Skin of body (tissue), 1 donor: ENCODE measurements at regions not wholly inside any gene's neighbourhood (a gene's known extent, or its start where the extent isn't known, plus 50 kb on each side); places are given as distances from the start of the nearest gene placed in this dataset.
"Not testable (repeated sequence)": the region's sequence is repeated elsewhere in the genome, so short reads cannot be mapped to it uniquely, and the experiment has no call there.

Source experiments
- DNase-seq: peaks from one replicate; lab custom pipeline; 2025; lab: John Stamatoyannopoulos, UW

DNA sequence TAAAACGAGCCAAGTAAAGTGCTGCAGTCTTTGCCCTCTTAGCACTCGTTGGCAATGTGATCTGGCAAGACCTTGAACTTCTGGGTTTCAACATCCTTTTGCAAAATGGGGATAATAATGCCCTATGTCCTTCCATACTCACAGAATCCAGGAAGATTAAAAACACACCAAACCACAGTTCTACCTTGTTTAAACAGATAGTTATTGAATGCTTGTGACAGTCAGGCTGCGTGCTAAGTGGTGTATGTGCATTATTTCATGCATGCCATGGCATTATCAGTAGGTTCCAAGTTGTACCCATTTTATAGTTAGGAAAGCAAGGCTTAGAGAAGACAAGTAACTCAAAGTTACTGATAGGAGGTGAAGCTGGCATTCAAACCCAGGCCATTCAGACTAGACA, 308.6 kb upstream of the PROX1 start:
- DNase-seq: no peak

DNA sequence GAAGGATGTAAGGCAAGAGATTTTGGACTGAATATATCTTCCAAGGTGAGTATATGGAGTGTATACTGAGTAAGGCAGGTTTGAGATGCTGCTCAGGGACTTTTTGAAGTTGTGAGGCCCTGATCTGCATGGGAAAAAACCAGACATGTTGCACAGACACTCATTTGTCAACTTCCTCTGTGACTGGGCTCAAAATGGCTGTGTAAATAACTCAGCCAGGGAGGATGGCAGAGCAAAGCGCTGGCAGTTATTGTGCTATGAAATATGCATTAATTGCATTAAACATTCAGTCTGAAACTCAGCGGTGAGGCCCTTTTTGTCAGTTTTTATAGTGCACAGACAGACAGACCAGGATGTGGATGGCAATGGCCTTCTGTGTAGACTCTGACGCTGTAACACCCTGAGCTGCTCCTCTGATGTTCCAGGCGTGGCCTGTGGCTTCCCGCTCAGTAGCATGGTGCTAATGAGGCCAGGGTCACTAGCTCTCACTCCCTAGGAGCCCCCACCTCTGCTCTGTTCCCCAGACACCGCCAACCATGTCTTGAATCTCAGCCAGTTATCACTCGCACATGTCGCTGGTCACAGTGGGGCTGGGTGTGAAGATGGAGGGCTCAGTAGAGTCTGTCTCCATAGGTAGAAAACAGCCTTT, 307.0 kb upstream of the PROX1 start:
- DNase-seq: no peak

DNA sequence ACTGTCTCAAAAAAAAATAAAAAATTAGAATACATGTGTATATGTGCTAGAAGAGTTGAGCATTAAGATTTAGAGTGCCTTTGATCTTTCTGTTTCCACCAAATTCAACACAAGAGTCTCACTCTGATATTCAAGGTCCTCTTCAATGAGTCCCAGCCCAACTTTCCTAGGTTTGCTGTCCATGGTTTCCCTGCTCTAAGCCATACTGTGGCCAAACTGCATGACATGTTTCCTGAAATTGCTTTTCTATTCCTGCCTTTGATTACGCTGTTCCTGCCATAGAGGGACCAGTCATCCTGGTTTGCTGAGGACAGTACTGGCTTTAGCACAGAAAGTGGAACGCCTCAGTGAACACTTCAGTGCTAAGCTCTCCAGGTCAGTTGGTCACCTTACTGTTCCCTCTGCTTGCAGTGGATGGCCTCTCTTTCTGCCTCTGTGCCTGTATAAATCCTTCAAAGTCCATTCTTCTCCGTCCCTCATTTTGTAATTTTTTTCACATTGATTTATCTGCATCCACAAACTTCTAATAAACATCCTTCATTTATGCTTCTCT, 305.9 kb upstream of the PROX1 start:
- no peak for DNase-seq

- DNase-seq: no peak
These were observed 304.2 kb upstream of the PROX1 start for GRCh38 chr1:213683529-213683928.

- DNase-seq: no peak
These were observed 303.3 kb upstream of the PROX1 start for GRCh38 chr1:213684454-213684853.

DNA sequence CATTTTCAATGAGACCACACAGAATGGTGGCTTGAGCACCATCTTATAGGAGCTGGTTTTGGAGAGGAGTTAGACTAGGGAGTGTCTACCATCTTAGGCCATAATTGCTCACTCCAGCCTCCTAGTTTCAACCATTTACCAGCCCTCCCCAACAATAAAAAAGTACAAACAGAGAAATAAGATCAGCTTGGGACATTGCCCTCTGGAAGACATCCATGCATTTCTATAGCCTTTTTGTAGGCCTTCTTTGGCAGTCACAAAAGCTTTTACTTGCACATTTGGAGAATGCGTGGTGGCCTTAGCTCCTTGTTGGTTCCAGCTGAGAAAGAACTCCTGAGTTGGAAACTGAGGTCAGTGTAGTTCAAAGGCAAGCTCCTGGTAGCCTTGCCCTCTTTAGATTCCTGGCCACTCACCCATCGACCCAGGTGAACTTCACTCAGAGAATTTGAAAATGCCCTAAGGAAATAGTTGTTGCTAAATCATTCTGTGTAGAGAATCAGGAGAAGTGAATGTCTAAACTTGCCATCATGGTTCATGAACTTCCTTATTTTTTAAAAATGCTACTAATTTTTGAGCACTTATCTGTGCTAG, 301.7 kb upstream of the PROX1 start:
- DNase-seq: no peak

- DNase-seq: no peak
These were observed 300.8 kb upstream of the PROX1 start for GRCh38 chr1:213686983-213687382.

DNA sequence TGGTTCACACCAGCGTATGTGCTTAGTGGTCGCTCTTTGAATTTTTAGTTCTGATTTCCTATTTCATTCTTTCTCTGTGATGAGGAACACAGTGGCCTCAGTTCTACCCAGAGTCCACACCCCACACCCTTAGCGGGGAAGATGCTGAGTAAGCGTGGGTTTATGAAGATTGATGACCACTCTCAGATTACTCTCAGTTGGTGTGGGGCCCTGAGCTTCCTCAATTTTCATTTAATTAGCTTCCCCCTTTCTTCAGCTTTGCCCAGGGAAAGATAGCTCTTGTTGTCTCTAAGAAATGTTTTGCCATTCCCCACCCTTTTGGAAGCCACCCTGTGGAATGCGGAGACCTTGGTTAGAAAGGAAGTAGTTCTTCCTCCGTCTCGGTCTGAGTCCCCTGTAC, 299.9 kb upstream of the PROX1 start:
- no peak for DNase-seq

DNA sequence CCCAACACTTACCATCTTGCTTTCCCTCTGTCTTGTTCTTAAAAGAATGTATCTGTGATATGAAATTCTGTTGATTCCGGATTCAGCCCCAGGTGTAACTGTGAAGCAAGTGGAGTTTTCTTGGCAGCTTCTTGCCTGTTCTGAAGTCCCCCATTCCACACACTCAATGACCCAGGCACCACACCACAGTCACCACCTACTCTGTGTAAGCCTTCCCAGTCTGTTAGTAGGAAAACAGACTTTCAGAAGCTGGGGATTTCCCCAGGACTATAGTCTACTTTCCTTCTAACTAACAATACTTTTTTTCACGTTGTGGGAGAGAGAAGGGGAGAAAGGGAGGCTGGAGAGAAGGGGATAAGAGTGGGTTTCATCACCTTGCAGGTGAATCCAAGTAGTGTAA, 299.1 kb upstream of the PROX1 start:
- no peak for DNase-seq

GRCh38 chr1:213689260-213689659, 298.5 kb upstream of the PROX1 start:
- DNase-seq: no peak

DNA sequence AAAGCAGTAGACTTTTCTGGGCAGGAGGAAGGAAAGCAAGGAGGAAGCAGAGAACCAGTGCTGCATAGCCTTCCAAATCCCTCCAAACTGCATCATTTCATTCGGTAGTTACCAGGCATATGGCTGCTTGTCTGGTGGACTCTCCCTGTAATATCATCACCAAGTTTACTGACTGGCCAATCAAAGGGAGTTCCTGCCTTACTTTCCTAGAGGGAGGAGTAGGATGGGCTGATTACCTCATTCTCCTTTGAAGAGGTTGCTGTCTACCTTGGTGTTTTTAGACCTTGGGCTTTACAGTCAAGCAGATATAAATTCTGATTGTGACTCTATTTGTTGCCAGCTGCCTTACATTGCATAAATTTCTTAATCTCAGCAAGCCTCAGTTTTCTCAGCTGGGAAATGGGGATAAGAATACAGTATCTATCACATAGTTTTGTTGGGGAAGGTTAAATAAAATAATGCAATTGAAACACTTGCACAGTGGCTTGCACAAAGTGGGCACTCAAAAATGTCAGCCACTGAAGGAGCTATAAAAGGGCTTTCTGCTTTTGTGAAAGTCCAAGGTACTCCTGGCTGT, 297.3 kb upstream of the PROX1 start:
- DNase-seq: no peak

DNA sequence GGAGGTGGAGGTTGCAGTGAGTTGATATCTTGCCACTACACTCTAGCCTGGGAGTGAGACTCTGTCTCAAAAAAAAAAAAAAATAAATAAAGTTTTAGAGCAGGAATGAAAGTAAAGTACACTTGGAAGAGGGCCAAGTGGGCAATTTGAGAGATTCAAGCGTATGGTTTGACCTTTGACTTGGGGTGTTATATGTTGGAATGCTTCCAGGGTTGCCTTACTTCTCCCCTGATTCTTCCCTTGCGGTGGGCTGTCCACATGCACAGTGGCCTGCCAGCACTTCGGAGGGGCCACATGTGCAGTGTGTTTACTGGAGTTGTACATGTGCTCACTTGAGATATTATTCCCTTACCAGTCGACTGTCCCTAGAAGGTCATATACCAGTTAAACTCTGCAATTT, 295.5 kb upstream of the PROX1 start:
- no peak for DNase-seq

- no peak for DNase-seq
These were observed 293.9 kb upstream of the PROX1 start for GRCh38 chr1:213693864-213694263.

DNA sequence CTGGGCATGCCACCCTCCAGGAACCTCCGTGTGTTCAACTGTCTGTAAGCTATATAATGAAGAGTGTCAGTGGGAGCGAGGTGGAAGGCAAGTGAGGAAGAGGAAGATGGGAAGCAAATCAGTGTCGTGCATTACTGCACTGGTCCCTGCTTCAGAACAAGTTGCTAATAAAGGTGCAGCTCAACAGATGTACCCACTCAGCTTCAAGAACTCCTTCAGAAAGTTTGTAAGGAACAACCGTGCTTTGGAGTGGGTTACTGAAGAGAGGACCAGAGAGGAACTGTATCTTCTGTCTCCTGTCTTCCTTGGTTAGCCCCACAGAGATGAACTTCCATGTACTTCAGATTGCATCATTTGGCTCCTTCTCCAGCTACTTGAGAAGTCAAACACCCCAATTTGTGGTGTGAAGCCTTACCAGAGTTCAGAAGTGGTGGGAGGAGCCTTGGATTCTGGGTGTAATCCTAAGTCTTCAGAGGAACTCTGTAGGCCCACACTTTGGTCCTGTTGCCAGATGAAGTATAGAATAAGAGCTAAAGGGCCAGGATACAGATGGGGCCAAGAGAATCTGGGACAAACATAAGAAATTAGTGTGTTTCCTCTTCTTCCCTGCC, 290.5 kb upstream of the PROX1 start:
- DNase-seq: no peak

DNA sequence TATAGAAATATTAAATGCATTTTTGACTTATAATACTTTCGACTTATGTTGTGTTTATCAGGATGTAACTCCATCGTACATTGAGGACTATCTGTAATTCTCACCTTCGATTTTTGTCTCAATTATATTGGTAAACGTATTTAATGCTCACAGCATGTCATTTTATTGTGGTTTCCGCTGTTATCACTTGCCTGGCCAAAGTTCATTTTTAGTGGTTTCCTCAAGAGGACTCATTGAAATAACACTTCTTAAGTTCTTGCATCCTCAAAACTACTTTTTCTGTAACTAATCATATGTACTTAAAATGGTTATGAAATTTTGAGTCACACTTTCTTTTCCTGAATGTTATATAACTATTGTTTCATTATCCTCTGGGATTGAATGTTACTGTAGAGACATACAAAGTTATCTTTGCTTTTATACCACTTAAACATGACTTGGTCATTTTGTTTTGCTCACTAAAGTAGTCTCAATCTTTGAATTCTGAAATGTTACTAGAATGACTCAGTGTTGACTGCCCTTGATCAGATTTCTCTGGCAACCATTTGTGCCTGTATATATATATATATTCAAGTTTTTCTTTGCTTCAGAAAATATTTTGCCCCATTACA, 289.6 kb upstream of the PROX1 start:
- no peak for DNase-seq

GRCh38 chr1:213702703-213703102, 285.1 kb upstream of the PROX1 start:
- no peak for DNase-seq

- DNase-seq: no peak
These were observed 282.8 kb upstream of the PROX1 start for GRCh38 chr1:213704941-213705340.

- DNase-seq: not testable (repeated sequence)
These were observed 275.8 kb upstream of the PROX1 start for GRCh38 chr1:213711833-213712490.

DNA sequence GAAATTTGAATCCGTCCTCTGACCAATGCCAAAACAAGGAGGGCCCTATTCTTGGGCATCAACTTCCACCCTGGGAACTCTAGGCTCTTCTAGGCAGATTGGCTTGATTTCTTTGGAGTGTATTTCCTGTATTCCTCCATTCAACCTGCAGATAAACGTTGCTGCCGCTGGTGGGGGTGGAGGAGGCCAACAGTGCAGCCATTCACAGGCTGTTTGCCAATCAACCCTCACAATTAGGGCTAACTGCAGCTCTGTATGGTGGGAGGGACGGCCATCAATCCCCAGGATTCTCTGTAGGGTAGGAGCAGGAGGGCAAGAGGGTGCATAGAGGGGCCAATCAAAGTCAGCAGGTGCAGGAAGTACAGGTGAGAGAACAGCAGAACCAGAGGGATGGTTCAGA, 273.1 kb upstream of the PROX1 start:
- no peak for DNase-seq

- no peak for DNase-seq
These were observed 272.6 kb upstream of the PROX1 start for GRCh38 chr1:213715182-213715581.

- no peak for DNase-seq
These were observed 268.3 kb upstream of the PROX1 start for GRCh38 chr1:213719462-213719861.

- DNase-seq: no peak
These were observed 267.7 kb upstream of the PROX1 start for GRCh38 chr1:213720032-213720431.
